IgD-negative memory B cell (primary cell): ENCODE measurements at regions not wholly inside any gene's neighbourhood (a gene's known extent, or its start where the extent isn't known, plus 50 kb on each side); places are given as distances from the start of the nearest gene placed in this dataset.

Source experiments
- H3K27ac Mint-ChIP-seq, 3 donors: one replicate each; pipeline ENCODE4 v1.8.0; 2020 to 2022; ENCODE audit warnings: mild to moderate bottlenecking in 3 of 3, mixed read lengths in 3 of 3, moderate library complexity in 1 of 3
- H3K27me3 Mint-ChIP-seq: one replicate; pipeline ENCODE4 v1.8.0; 2021; ENCODE audit warnings: mixed read lengths
- H3K36me3 Mint-ChIP-seq: one replicate; pipeline ENCODE4 v1.8.0; 2020; ENCODE audit warnings: mild to moderate bottlenecking, mixed read lengths
- H3K4me1 Mint-ChIP-seq, 3 donors: one replicate each; pipeline ENCODE4 v1.8.0; 2020 to 2022; ENCODE audit warnings: mixed read lengths in 3 of 3, mild to moderate bottlenecking in 1 of 3
- H3K4me3 Mint-ChIP-seq, 4 donors: one replicate each; pipeline ENCODE4 v1.8.0; 2020 to 2022; ENCODE audit warnings: mild to moderate bottlenecking in 4 of 4, mixed read lengths in 4 of 4, moderate library complexity in 3 of 4
- H3K9me3 Mint-ChIP-seq, 3 donors: one replicate each; pipeline ENCODE4 v1.8.0; 2020 to 2021; ENCODE audit warnings: mixed read lengths in 3 of 3, mild to moderate bottlenecking in 1 of 3

- Mint-ChIP-seq H3K4me1 (peaks cover 3 to 5% (median 4%) of the 10 kb centered on the region in 3 donors), H3K27ac (peak overlapping the region in 1 of 3 donors; percentile 53), H3K9me3 (no peaks in the 10 kb centered on the region), H3K36me3 (no peaks in the 10 kb centered on the region), H3K27me3 (peaks cover 1% of the 10 kb centered on the region), H3K4me3 (no peak overlapping the region)
Observed at GRCh38 chr1:43042127-43042526, 83.5 kb upstream of the SLC2A1 start.

GRCh38 chr1:43041591-43041990 lies 82.9 kb upstream of the SLC2A1 start:
- no peaks in the 10 kb centered on the region for H3K36me3 Mint-ChIP-seq
- no peaks in the 10 kb centered on the region for H3K9me3 Mint-ChIP-seq
- peaks cover 1% of the 10 kb centered on the region for H3K27me3 Mint-ChIP-seq
- peak overlapping the region in 1 of 3 donors; percentile 53 for H3K27ac Mint-ChIP-seq
- peak overlapping the region in 1 of 4 donors; percentile 9 for H3K4me3 Mint-ChIP-seq
- peaks cover 3 to 5% (median 4%) of the 10 kb centered on the region in 3 donors for H3K4me1 Mint-ChIP-seq

- Mint-ChIP-seq H3K4me3 (no peak overlapping the region), H3K27ac (no peak overlapping the region), H3K9me3 (no peaks in the 10 kb centered on the region), H3K27me3 (peaks cover 1% of the 10 kb centered on the region), H3K36me3 (no peaks in the 10 kb centered on the region), H3K4me1 (peaks cover 5 to 9% (median 9%) of the 10 kb centered on the region in 3 donors)
Observed at GRCh38 chr1:43039228-43040055, 80.8 kb upstream of the SLC2A1 start.

- Mint-ChIP-seq H3K4me3 (no peak overlapping the region), H3K9me3 (no peaks in the 10 kb centered on the region), H3K27ac (no peak overlapping the region), H3K4me1 (peaks cover 7 to 10% (median 9%) of the 10 kb centered on the region in 3 donors), H3K27me3 (no peaks in the 10 kb centered on the region), H3K36me3 (no peaks in the 10 kb centered on the region)
Observed at GRCh38 chr1:43038232-43038935, 79.7 kb upstream of the SLC2A1 start.

- Mint-ChIP-seq H3K27ac (no peak overlapping the region), H3K4me3 (no peak overlapping the region), H3K36me3 (no peaks in the 10 kb centered on the region), H3K27me3 (no peaks in the 10 kb centered on the region), H3K4me1 (peaks cover 6 to 10% (median 6%) of the 10 kb centered on the region in 3 donors), H3K9me3 (no peaks in the 10 kb centered on the region)
Observed at GRCh38 chr1:43037466-43037865, 78.8 kb upstream of the SLC2A1 start.

GRCh38 chr1:43036932-43037331 lies 78.3 kb upstream of the SLC2A1 start:
- H3K27me3 Mint-ChIP-seq: no peaks in the 10 kb centered on the region
- H3K4me1 Mint-ChIP-seq: peaks cover 6 to 10% (median 6%) of the 10 kb centered on the region in 3 donors
- H3K27ac Mint-ChIP-seq: no peak overlapping the region
- no peaks in the 10 kb centered on the region for H3K36me3 Mint-ChIP-seq
- H3K9me3 Mint-ChIP-seq: no peaks in the 10 kb centered on the region
- H3K4me3 Mint-ChIP-seq: no peak overlapping the region

GRCh38 chr1:43035821-43036741 lies 77.4 kb upstream of the SLC2A1 start:
- H3K27ac Mint-ChIP-seq: no peak overlapping the region
- no peaks in the 10 kb centered on the region for H3K27me3 Mint-ChIP-seq
- no peaks in the 10 kb centered on the region for H3K9me3 Mint-ChIP-seq
- peaks cover 5 to 6% (median 5%) of the 10 kb centered on the region in 3 donors for H3K4me1 Mint-ChIP-seq
- no peaks in the 10 kb centered on the region for H3K36me3 Mint-ChIP-seq
- H3K4me3 Mint-ChIP-seq: no peak overlapping the region

- peak overlapping the region in 1 of 3 donors; percentile 59 for H3K27ac Mint-ChIP-seq
- no peaks in the 10 kb centered on the region for H3K27me3 Mint-ChIP-seq
- no peaks in the 10 kb centered on the region for H3K36me3 Mint-ChIP-seq
- peaks cover 5 to 6% (median 5%) of the 10 kb centered on the region in 3 donors for H3K4me1 Mint-ChIP-seq
- H3K4me3 Mint-ChIP-seq: peak overlapping the region in 1 of 4 donors; percentile 53
- no peaks in the 10 kb centered on the region for H3K9me3 Mint-ChIP-seq
Observed at GRCh38 chr1:43034778-43035177, 76.1 kb upstream of the SLC2A1 start.

GRCh38 chr1:43034195-43034658 lies 75.6 kb upstream of the SLC2A1 start:
- Mint-ChIP-seq H3K27ac (no peak overlapping the region), H3K27me3 (no peaks in the 10 kb centered on the region), H3K9me3 (no peaks in the 10 kb centered on the region)

GRCh38 chr1:43031316-43032203 lies 72.9 kb upstream of the SLC2A1 start:
- H3K4me3 Mint-ChIP-seq: no peak overlapping the region
- H3K27ac Mint-ChIP-seq: no peak overlapping the region

More at GRCh38 chr1:43034195-43034658, 75.6 kb upstream of the SLC2A1 start:
- H3K4me3 Mint-ChIP-seq: no peak overlapping the region
- peaks cover 5 to 6% (median 5%) of the 10 kb centered on the region in 3 donors for H3K4me1 Mint-ChIP-seq
- H3K36me3 Mint-ChIP-seq: no peaks in the 10 kb centered on the region

GRCh38 chr1:43024905-43025304 lies 66.2 kb upstream of the SLC2A1 start:
- Mint-ChIP-seq H3K27me3 (no peaks in the 10 kb centered on the region), H3K36me3 (no peaks in the 10 kb centered on the region), H3K27ac (no peak overlapping the region), H3K4me3 (no peak overlapping the region), H3K4me1 (no peaks in the 10 kb centered on the region), H3K9me3 (no peaks in the 10 kb centered on the region)

More at GRCh38 chr1:43031316-43032203, 72.9 kb upstream of the SLC2A1 start:
- Mint-ChIP-seq H3K36me3 (no peaks in the 10 kb centered on the region), H3K9me3 (no peaks in the 10 kb centered on the region), H3K4me1 (peaks cover 5 to 6% (median 5%) of the 10 kb centered on the region in 3 donors), H3K27me3 (no peaks in the 10 kb centered on the region)

- Mint-ChIP-seq H3K27me3 (peaks cover 2% of the 10 kb centered on the region), H3K36me3 (peaks cover 1% of the 10 kb centered on the region), H3K4me3 (no peak overlapping the region), H3K4me1 (no peaks in the 10 kb centered on the region), H3K9me3 (no peaks in the 10 kb centered on the region), H3K27ac (no peak overlapping the region)
Observed at GRCh38 chr1:43021547-43022474, 63.1 kb upstream of the SLC2A1 start.

- Mint-ChIP-seq H3K36me3 (peaks cover 1% of the 10 kb centered on the region), H3K4me3 (no peak overlapping the region), H3K27ac (no peak overlapping the region), H3K9me3 (no peaks in the 10 kb centered on the region), H3K4me1 (peaks cover 0 to 2% (median 0%) of the 10 kb centered on the region in 3 donors), H3K27me3 (peaks cover 4% of the 10 kb centered on the region)
Observed at GRCh38 chr1:43019226-43019625, 60.6 kb upstream of the SLC2A1 start.
